Stomach (tissue), 4 donors: ENCODE measurements at regions not wholly inside any gene's neighbourhood (a gene's known extent, or its start where the extent isn't known, plus 50 kb on each side); places are given as distances from the start of the nearest gene placed in this dataset.

Source experiments
- CTCF ChIP-seq, 7 experiments: fragments of 450-650 bp in 4 of 7; fragments of 200-600 bp in 3 of 7; sonication (generic) in 3 of 7; IDR thresholded peaks; one replicate each; pipeline ENCODE4 v1.5.1; 2016 to 2019; ENCODE audit warnings: antibody characterized with exemption in 7 of 7, control low read depth in 2 of 7, mild to moderate bottlenecking in 1 of 7
- EP300 ChIP-seq: sonication (generic); formaldehyde crosslinking; IDR thresholded peaks from one replicate; pipeline ENCODE4 v1.6.1; 2017; ENCODE audit warnings: antibody characterized with exemption
- POLR2A ChIP-seq, 4 donors: fragments of 450-650 bp; IDR thresholded peaks; one replicate each; pipeline ENCODE4 v1.6.1; 2016; ENCODE audit warnings: antibody characterized with exemption in 4 of 4, control low read depth in 2 of 4, mild to moderate bottlenecking in 1 of 4, moderate library complexity in 1 of 4
- POLR2AphosphoS5 ChIP-seq, 3 donors: sonication (generic); formaldehyde crosslinking; IDR thresholded peaks; one replicate each; pipeline ENCODE4 v1.6.1; 2016; ENCODE audit warnings: antibody characterized with exemption in 3 of 3

DNA sequence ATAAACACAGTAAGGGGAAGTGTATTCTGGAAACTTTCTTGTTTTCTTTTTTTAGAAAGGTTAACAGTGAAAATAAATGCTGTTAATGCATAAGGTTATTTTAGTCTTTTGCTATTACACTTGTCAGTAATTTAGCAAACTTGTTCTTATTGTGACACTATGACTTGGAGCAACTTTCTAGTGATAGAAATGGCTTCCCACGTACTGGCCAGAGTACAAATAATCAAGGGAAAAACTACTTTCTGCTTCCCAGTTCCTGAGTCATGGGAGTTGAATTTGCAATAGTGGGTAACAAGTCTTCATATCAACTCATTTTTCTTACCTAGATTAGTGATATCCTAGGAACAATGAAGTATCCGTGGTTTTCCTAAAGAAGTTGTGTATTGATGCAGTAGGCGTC lies 1072.3 kb downstream of the FLRT2 start:
- TF ChIP-seq CTCF (IDR thresholded peaks at IDR 0.05): no peak
- TF ChIP-seq EP300: no peak
- no peak for TF ChIP-seq POLR2A (IDR thresholded peaks at IDR 0.05)
- TF ChIP-seq POLR2AphosphoS5 (IDR thresholded peaks at IDR 0.05): no peak
